ENCODE measurements at regions not wholly inside any gene's neighbourhood (a gene's known extent, or its start where the extent isn't known, plus 50 kb on each side); places are given as distances from the start of the nearest gene placed in this dataset.

GRCh38 chr2:144751142-144751905 lies 231.4 kb upstream of the ZEB2 start:
- H3K4me3 ChIP-seq = no peak overlapping the region
- no peaks in the 10 kb centered on the region for H3K36me3 ChIP-seq
- no peaks in the 10 kb centered on the region for H3K4me1 ChIP-seq
- H3K27ac ChIP-seq = no peak overlapping the region
- TF ChIP-seq CTCF (IDR thresholded peaks at IDR 0.05) = no peak
- intact Hi-C loops (cut with DNase I) = no loop called here
- peaks cover 10% of the 10 kb centered on the region for H3K9me3 ChIP-seq
- ATAC-seq (no peak), DNase-seq (no peak)
- no peaks in the 10 kb centered on the region for H3K27me3 ChIP-seq

GRCh38 chr2:144749188-144749587 lies 229.3 kb upstream of the ZEB2 start:
- DNase-seq (no peak), ATAC-seq (no peak)
- Histone ChIP-seq H3K4me3 (no peak overlapping the region), H3K4me1 (no peaks in the 10 kb centered on the region), H3K27me3 (no peaks in the 10 kb centered on the region), H3K27ac (no peak overlapping the region), H3K36me3 (no peaks in the 10 kb centered on the region), H3K9me3 (peaks cover 10% of the 10 kb centered on the region)
- intact Hi-C loops (cut with DNase I) = no loop called here
- TF ChIP-seq CTCF (IDR thresholded peaks at IDR 0.05) = no peak

GRCh38 chr2:144748443-144748842 lies 228.5 kb upstream of the ZEB2 start:
- Histone ChIP-seq H3K4me3 (no peak overlapping the region), H3K27ac (no peak overlapping the region), H3K27me3 (no peaks in the 10 kb centered on the region), H3K36me3 (no peaks in the 10 kb centered on the region), H3K4me1 (no peaks in the 10 kb centered on the region), H3K9me3 (peaks cover 10% of the 10 kb centered on the region)
- ATAC-seq (no peak), DNase-seq (no peak)
- intact Hi-C loops (cut with DNase I) = no loop called here
- no peak for TF ChIP-seq CTCF (IDR thresholded peaks at IDR 0.05)

GRCh38 chr2:144747571-144747970 lies 227.7 kb upstream of the ZEB2 start:
- H3K4me1 ChIP-seq = no peaks in the 10 kb centered on the region
- H3K27me3 ChIP-seq = no peaks in the 10 kb centered on the region
- no peak overlapping the region for H3K27ac ChIP-seq
- intact Hi-C loops (cut with DNase I) = no loop called here
- no peaks in the 10 kb centered on the region for H3K36me3 ChIP-seq
- no peak for TF ChIP-seq CTCF (IDR thresholded peaks at IDR 0.05)
- DNase-seq (no peak), ATAC-seq (no peak)
- H3K4me3 ChIP-seq = no peak overlapping the region
- H3K9me3 ChIP-seq = peaks cover 10% of the 10 kb centered on the region

- intact Hi-C loops (cut with DNase I) = no loop called here
- no peaks in the 10 kb centered on the region for H3K36me3 ChIP-seq
- H3K9me3 ChIP-seq = peaks cover 4% of the 10 kb centered on the region
- H3K4me3 ChIP-seq = no peak overlapping the region
- no peaks in the 10 kb centered on the region for H3K27me3 ChIP-seq
- no peak overlapping the region for H3K27ac ChIP-seq
- ATAC-seq (no peak), DNase-seq (no peak)
- no peaks in the 10 kb centered on the region for H3K4me1 ChIP-seq
- no peak for TF ChIP-seq CTCF (IDR thresholded peaks at IDR 0.05)
Observed at GRCh38 chr2:144745424-144745823, 225.5 kb upstream of the ZEB2 start.

GRCh38 chr2:144738749-144739148 lies 218.8 kb upstream of the ZEB2 start:
- DNase-seq (no peak), ATAC-seq (no peak)
- H3K27me3 ChIP-seq = no peaks in the 10 kb centered on the region
- TF ChIP-seq CTCF (IDR thresholded peaks at IDR 0.05) = no peak
- H3K4me1 ChIP-seq = no peaks in the 10 kb centered on the region
- H3K4me3 ChIP-seq = no peak overlapping the region
- H3K9me3 ChIP-seq = no peaks in the 10 kb centered on the region
- intact Hi-C loops (cut with DNase I) = no loop called here
- no peaks in the 10 kb centered on the region for H3K36me3 ChIP-seq
- H3K27ac ChIP-seq = no peak overlapping the region
